GM12801 (cell line): ENCODE measurements at regions not wholly inside any gene's neighbourhood (a gene's known extent, or its start where the extent isn't known, plus 50 kb on each side); places are given as distances from the start of the nearest gene placed in this dataset.

Experiments
- CTCF ChIP-seq: IDR thresholded peaks from one replicate; pipeline ENCODE4 v1.5.1; 2011; ENCODE audit warnings: control low read depth; ENCODE audit not compliant: insufficient read length; ENCODE audit errors: extremely low read depth

GRCh38 chr11:131299598-131300438 is 70.6 kb upstream of the NTM start:
- no peak for TF ChIP-seq CTCF

- TF ChIP-seq CTCF = no peak
These were observed 70.0 kb upstream of the NTM start for GRCh38 chr11:131300439-131300717.

GRCh38 chr11:131301306-131301705 is 69.1 kb upstream of the NTM start:
- TF ChIP-seq CTCF = no peak

- no peak for TF ChIP-seq CTCF
These were observed 67.6 kb upstream of the NTM start for GRCh38 chr11:131302836-131303235.

- no peak for TF ChIP-seq CTCF
These were observed 66.8 kb upstream of the NTM start for GRCh38 chr11:131303611-131304119.

GRCh38 chr11:131305005-131305404 is 65.4 kb upstream of the NTM start:
- TF ChIP-seq CTCF = no peak

- TF ChIP-seq CTCF = no peak
These were observed 62.9 kb upstream of the NTM start for GRCh38 chr11:131307506-131307905.
